Mesenchymal stem cell (in vitro differentiated cells and primary cell): ENCODE measurements at regions not wholly inside any gene's neighbourhood (a gene's known extent, or its start where the extent isn't known, plus 50 kb on each side); places are given as distances from the start of the nearest gene placed in this dataset.

Source experiments
- DNase-seq: peaks from one replicate; pipeline ENCODE4 v3.0.0-alpha.2; 2013
- H2AFZ ChIP-seq: one replicate; pipeline ENCODE4 v1.6.1; 2013; ENCODE audit warnings: low read depth, mild to moderate bottlenecking, control low read depth, inconsistent platforms, low read length, moderate library complexity
- H2AK5ac ChIP-seq: 2 replicates; pipeline ENCODE4 v1.6.1; 2013; ENCODE audit warnings: low read length, moderate library complexity, mild to moderate bottlenecking, inconsistent platforms; ENCODE audit not compliant: severe bottlenecking
- H2BK120ac ChIP-seq: one replicate; pipeline ENCODE4 v1.6.1; 2013; ENCODE audit warnings: low read depth, mild to moderate bottlenecking, inconsistent platforms, low read length, moderate library complexity
- H2BK12ac ChIP-seq, 2 experiments: one replicate each; pipeline ENCODE4 v1.6.1; 2013; ENCODE audit warnings: inconsistent platforms in 2 of 2, low read length in 2 of 2, mild to moderate bottlenecking in 2 of 2, moderate library complexity in 2 of 2, control low read depth in 1 of 2
- H2BK15ac ChIP-seq: one replicate; pipeline ENCODE4 v1.6.1; 2013; ENCODE audit warnings: mild to moderate bottlenecking, low read depth, inconsistent platforms; ENCODE audit not compliant: poor library complexity, severe bottlenecking
- H2BK5ac ChIP-seq: 2 replicates; pipeline ENCODE4 v1.6.1; 2013; ENCODE audit warnings: low read depth, mild to moderate bottlenecking, low read length, control low read depth, inconsistent platforms; ENCODE audit not compliant: poor library complexity, severe bottlenecking
- H3K14ac ChIP-seq, 2 experiments: one replicate each; pipeline ENCODE4 v1.6.1; 2013; ENCODE audit warnings: inconsistent platforms in 2 of 2, low read length in 2 of 2, control low read depth in 1 of 2, mild to moderate bottlenecking in 1 of 2, moderate library complexity in 1 of 2
- H3K18ac ChIP-seq, 2 experiments: one replicate each; pipeline ENCODE4 v1.6.1; 2013; ENCODE audit warnings: inconsistent platforms in 2 of 2, low read length in 2 of 2, control low read depth in 1 of 2, low read depth in 1 of 2, mild to moderate bottlenecking in 1 of 2
- H3K23ac ChIP-seq, 2 experiments: one replicate each; pipeline ENCODE4 v1.6.1; 2013; ENCODE audit warnings: inconsistent platforms in 2 of 2, low read length in 2 of 2, mild to moderate bottlenecking in 2 of 2, moderate library complexity in 2 of 2, control low read depth in 1 of 2
- H3K27ac ChIP-seq: 2 replicates; pipeline ENCODE4 v1.5.1; 2013; ENCODE audit warnings: mild to moderate bottlenecking, moderate library complexity, low read length, control low read depth, inconsistent platforms; ENCODE audit not compliant: poor library complexity, severe bottlenecking
- H3K27me3 ChIP-seq, 2 experiments: 2 replicates each; pipeline versions ENCODE4 v1.6.1 to v1.7.0; 2013; ENCODE audit warnings: low read length in 2 of 2, mild to moderate bottlenecking in 2 of 2, moderate library complexity in 2 of 2, control low read depth in 1 of 2, inconsistent platforms in 1 of 2; ENCODE audit not compliant: control insufficient read depth in 1 of 2, insufficient read depth in 1 of 2
- H3K36me3 ChIP-seq, 2 experiments: 2 replicates each; pipeline versions ENCODE4 v1.6.1 to v1.7.0; 2013; ENCODE audit warnings: low read length in 2 of 2, control low read depth in 1 of 2, inconsistent platforms in 1 of 2, low read depth in 1 of 2, mild to moderate bottlenecking in 1 of 2; ENCODE audit not compliant: insufficient read depth in 2 of 2, control insufficient read depth in 1 of 2
- H3K4ac ChIP-seq, 2 experiments: one replicate each; pipeline ENCODE4 v1.6.1; 2013; ENCODE audit warnings: inconsistent platforms in 2 of 2, low read length in 2 of 2, mild to moderate bottlenecking in 2 of 2, moderate library complexity in 2 of 2, control low read depth in 1 of 2, low read depth in 1 of 2
- H3K4me1 ChIP-seq: 2 replicates; pipeline ENCODE4 v1.6.1; 2013; ENCODE audit warnings: low read depth, low read length, control low read depth; ENCODE audit not compliant: control insufficient read depth, insufficient read depth
- H3K4me2 ChIP-seq: 2 replicates; pipeline ENCODE4 v1.6.1; 2013; ENCODE audit warnings: low read length, mild to moderate bottlenecking, inconsistent platforms; ENCODE audit not compliant: poor library complexity, severe bottlenecking
- H3K4me3 ChIP-seq, 2 experiments: 2 replicates each; pipeline versions ENCODE4 v1.5.1 to v1.7.0; 2013; ENCODE audit warnings: low read length in 2 of 2, mild to moderate bottlenecking in 2 of 2, control low read depth in 1 of 2, low read depth in 1 of 2; ENCODE audit not compliant: insufficient read depth in 1 of 2
- H3K79me1 ChIP-seq: replicated peaks from 2 replicates; pipeline ENCODE4 v1.6.1; 2013; ENCODE audit warnings: mild to moderate bottlenecking, control low read depth, low read length, inconsistent platforms; ENCODE audit not compliant: poor library complexity, severe bottlenecking
- H3K9ac ChIP-seq: 2 replicates; pipeline ENCODE4 v1.7.0; 2013; ENCODE audit warnings: mild to moderate bottlenecking, low read length, moderate library complexity
- H3K9me3 ChIP-seq: 2 replicates; pipeline ENCODE4 v1.7.0; 2013; ENCODE audit warnings: mild to moderate bottlenecking, low read length; ENCODE audit not compliant: control insufficient read depth
- H4K8ac ChIP-seq: one replicate; pipeline ENCODE4 v1.6.1; 2013; ENCODE audit warnings: inconsistent platforms, mild to moderate bottlenecking, low read length, moderate library complexity
- H4K91ac ChIP-seq: one replicate; pipeline ENCODE4 v1.6.1; 2013; ENCODE audit warnings: mild to moderate bottlenecking, low read length, inconsistent platforms
- WGBS: methylation state at CpG from one replicate; pipeline ENCODE4 v1.1.7; 2013; ENCODE audit warnings: mixed read lengths; 5-methylcytosine and 5-hydroxymethylcytosine counted together

DNA sequence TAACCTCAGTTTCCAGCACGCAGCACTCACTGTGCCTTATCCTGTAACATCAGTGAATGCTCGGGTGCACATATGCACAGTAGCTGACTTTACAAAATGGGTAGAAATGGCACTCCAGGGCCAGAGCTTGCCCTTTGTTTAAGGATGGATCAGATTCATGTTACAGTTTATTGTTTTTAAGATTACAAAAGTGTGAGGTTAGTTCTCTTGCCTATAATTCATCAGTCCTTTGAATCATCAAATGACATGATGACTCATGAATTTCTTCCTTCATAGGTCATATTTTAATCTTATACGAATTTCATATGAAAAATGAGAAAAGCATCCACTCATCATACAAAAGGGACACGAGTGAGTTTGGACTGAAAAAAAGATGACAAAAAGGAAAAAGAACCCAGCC, 545.3 kb downstream of the GBE1 start:
- no peak overlapping the region for H3K14ac ChIP-seq
- peaks cover 5% of the 10 kb centered on the region for H3K4me1 ChIP-seq
- DNase-seq = no peak
- H3K9ac ChIP-seq = peak overlapping the region; percentile 80
- no peak overlapping the region for H3K4me2 ChIP-seq
- no peak overlapping the region for H3K4ac ChIP-seq
- no peaks in the 10 kb centered on the region for H3K27me3 ChIP-seq
- H3K27ac ChIP-seq = peak overlapping the region; percentile 83
- H2AK5ac ChIP-seq = no peak overlapping the region
- 54% methylated on average over 4 of the region's 4 CpGs for WGBS
- H3K36me3 ChIP-seq = no peaks in the 10 kb centered on the region
- no peak overlapping the region for H3K23ac ChIP-seq
- H2AFZ ChIP-seq = no peak overlapping the region
- no peak overlapping the region for H4K91ac ChIP-seq
- H2BK15ac ChIP-seq = no peak overlapping the region
- no peaks in the 10 kb centered on the region for H3K9me3 ChIP-seq
- no peak overlapping the region for H2BK120ac ChIP-seq
- H3K79me1 ChIP-seq = no peaks in the 10 kb centered on the region
- peak overlapping the region in 1 of 2 experiments; percentile 46 for H3K4me3 ChIP-seq
- H3K18ac ChIP-seq = no peak overlapping the region
- no peak overlapping the region for H2BK12ac ChIP-seq
- peak overlapping the region; percentile 3 for H2BK5ac ChIP-seq
- H4K8ac ChIP-seq = no peak overlapping the region

DNA sequence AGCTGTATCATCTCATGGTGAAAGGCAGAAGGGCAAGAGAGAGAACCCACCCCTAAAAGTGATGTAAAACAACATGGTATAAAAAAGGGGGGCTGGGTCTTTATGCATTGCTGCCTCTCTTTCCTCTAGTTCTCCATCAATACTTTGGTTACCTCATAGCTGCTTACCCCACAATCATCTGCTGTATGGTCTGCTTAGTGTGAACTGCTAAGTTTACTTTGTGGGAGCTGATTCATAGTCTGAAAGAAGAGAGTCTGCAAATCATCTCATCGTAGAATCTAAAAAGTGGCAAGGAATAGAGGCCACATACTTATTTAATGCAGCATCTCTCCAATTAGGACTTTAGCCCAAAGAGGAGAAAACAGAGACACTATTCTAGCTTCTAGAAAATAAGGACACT, 546.8 kb downstream of the GBE1 start:
- H3K18ac ChIP-seq = no peak overlapping the region
- no peak overlapping the region for H2BK12ac ChIP-seq
- no peak overlapping the region for H4K8ac ChIP-seq
- H2AK5ac ChIP-seq = peak overlapping the region; percentile 47
- no peak overlapping the region for H4K91ac ChIP-seq
- H3K9me3 ChIP-seq = no peaks in the 10 kb centered on the region
- no peak overlapping the region for H2BK15ac ChIP-seq
- no peak overlapping the region for H2BK120ac ChIP-seq
- H3K9ac ChIP-seq = no peak overlapping the region
- 80% methylated on average over 1 of the region's 1 CpG for WGBS
- no peaks in the 10 kb centered on the region for H3K36me3 ChIP-seq
- no peaks in the 10 kb centered on the region for H3K79me1 ChIP-seq
- peak overlapping the region; percentile 92 for H3K27ac ChIP-seq
- H3K14ac ChIP-seq = no peak overlapping the region
- no peak overlapping the region for H2AFZ ChIP-seq
- H3K4ac ChIP-seq = no peak overlapping the region
- no peaks in the 10 kb centered on the region for H3K27me3 ChIP-seq
- H3K23ac ChIP-seq = no peak overlapping the region
- H2BK5ac ChIP-seq = no peak overlapping the region
- no peak overlapping the region for H3K4me2 ChIP-seq
- DNase-seq = no peak
- H3K4me1 ChIP-seq = peaks cover 5% of the 10 kb centered on the region
- no peak overlapping the region for H3K4me3 ChIP-seq

DNA sequence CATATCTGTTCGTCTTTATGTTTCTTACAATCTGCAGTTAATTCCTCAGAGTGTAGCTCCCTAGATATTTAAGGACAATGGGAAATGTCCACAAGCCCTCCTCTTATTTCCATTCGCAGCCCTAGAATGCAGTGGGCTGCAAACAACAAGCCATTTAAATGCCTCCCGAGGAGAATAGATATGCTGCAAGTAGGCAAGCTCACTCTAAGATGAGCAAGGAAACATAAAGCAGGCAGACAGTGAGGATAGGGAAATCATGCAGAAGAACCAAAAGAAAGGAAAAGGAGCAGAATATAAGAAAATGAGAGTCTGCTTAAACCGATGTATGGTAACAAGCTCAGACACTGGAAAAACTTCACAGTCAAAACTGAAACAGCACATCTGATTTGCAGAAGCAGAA, 561.9 kb downstream of the GBE1 start:
- no peak overlapping the region for H2BK5ac ChIP-seq
- 71% methylated on average over 4 of the region's 4 CpGs for WGBS
- no peak for DNase-seq

DNA sequence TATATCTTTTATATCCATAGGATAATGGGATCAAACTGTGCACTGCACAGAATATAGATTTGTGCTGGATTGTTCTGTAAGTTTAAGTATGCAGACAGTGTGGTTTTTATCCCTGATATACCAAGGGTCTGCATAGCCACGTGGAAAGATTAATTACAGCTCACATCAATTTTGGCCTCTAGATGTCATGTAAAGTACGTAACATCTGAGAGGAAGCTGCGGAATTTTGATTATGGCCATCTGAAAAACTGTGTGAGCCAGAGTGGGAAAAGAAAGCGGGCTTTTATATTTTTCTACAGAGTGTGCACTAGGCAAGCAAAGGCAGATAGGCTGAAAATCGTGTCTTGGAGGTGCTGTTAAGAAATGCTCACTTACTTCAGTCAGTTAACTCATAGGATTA, 562.7 kb downstream of the GBE1 start:
- H3K23ac ChIP-seq = no peak overlapping the region
- WGBS = 55% methylated on average over 5 of the region's 5 CpGs
- no peak overlapping the region for H4K91ac ChIP-seq
- H3K9me3 ChIP-seq = no peaks in the 10 kb centered on the region
- H2BK120ac ChIP-seq = no peak overlapping the region
- H4K8ac ChIP-seq = no peak overlapping the region
- DNase-seq = no peak
- peak overlapping the region; percentile 16 for H3K9ac ChIP-seq
- no peak overlapping the region for H3K4ac ChIP-seq
- H2BK5ac ChIP-seq = no peak overlapping the region
- H3K36me3 ChIP-seq = no peaks in the 10 kb centered on the region
- H3K27ac ChIP-seq = no peak overlapping the region
- H2AK5ac ChIP-seq = no peak overlapping the region
- no peak overlapping the region for H2BK15ac ChIP-seq
- no peak overlapping the region for H2BK12ac ChIP-seq
- no peak overlapping the region for H2AFZ ChIP-seq
- H3K14ac ChIP-seq = no peak overlapping the region
- no peak overlapping the region for H3K18ac ChIP-seq
- H3K4me2 ChIP-seq = no peak overlapping the region
- H3K4me3 ChIP-seq = peak overlapping the region in 1 of 2 experiments; percentile 61
- no peaks in the 10 kb centered on the region for H3K27me3 ChIP-seq
- H3K4me1 ChIP-seq = no peaks in the 10 kb centered on the region
- H3K79me1 ChIP-seq = no peaks in the 10 kb centered on the region

More for the DNA sequence above, 561.9 kb downstream of the GBE1 start:
- Histone ChIP-seq H3K23ac (no peak overlapping the region), H4K8ac (no peak overlapping the region), H3K27ac (no peak overlapping the region), H2BK12ac (no peak overlapping the region), H2BK120ac (no peak overlapping the region), H3K4me3 (peak overlapping the region in 1 of 2 experiments; percentile 61), H3K4ac (no peak overlapping the region), H2AFZ (no peak overlapping the region), H3K4me2 (peak overlapping the region; percentile 0), H3K18ac (no peak overlapping the region), H3K79me1 (no peaks in the 10 kb centered on the region), H2AK5ac (no peak overlapping the region), H3K36me3 (no peaks in the 10 kb centered on the region), H3K27me3 (no peaks in the 10 kb centered on the region), H3K9ac (peak overlapping the region; percentile 16), H3K14ac (no peak overlapping the region), H4K91ac (no peak overlapping the region), H3K4me1 (no peaks in the 10 kb centered on the region), H3K9me3 (no peaks in the 10 kb centered on the region), H2BK15ac (no peak overlapping the region)
